MM.1S (cell line): ENCODE measurements at regions not wholly inside any gene's neighbourhood (a gene's known extent, or its start where the extent isn't known, plus 50 kb on each side); places are given as distances from the start of the nearest gene placed in this dataset.
"Not testable (repeated sequence)": the region's sequence is repeated elsewhere in the genome, so short reads cannot be mapped to it uniquely, and the experiment has no call there.

Experiments used
- DNase-seq: peaks from one replicate; pipeline ENCODE4 v3.0.0-alpha.2; 2015
- H2AFZ ChIP-seq: fragments of 300-600 bp; sonication (generic); 2 replicates; pipeline ENCODE4 v1.6.0; 2016; ENCODE audit warnings: antibody characterized with exemption, low read length
- H3F3A ChIP-seq: fragments of 300-600 bp; sonication (generic); 2 replicates; pipeline ENCODE4 v1.6.1; 2016; ENCODE audit warnings: mild to moderate bottlenecking, antibody characterized with exemption, low read length, moderate library complexity, mixed read lengths; ENCODE audit not compliant: insufficient read depth
- H3K27ac ChIP-seq: fragments of 300-600 bp; sonication (generic); 2 replicates; pipeline ENCODE4 v1.5.1; 2016; ENCODE audit warnings: mild to moderate bottlenecking, low read length
- H3K27me3 ChIP-seq: fragments of 300-600 bp; sonication (generic); replicated peaks from 2 replicates; pipeline ENCODE4 v1.6.0; 2016; ENCODE audit warnings: low read length; ENCODE audit not compliant: insufficient read depth
- H3K36me3 ChIP-seq: fragments of 300-600 bp; sonication (generic); replicated peaks from 2 replicates; pipeline ENCODE4 v1.6.1; 2016; ENCODE audit warnings: mild to moderate bottlenecking, low read length, mixed read lengths; ENCODE audit not compliant: insufficient read depth
- H3K4me1 ChIP-seq: fragments of 300-600 bp; sonication (generic); 2 replicates; pipeline ENCODE4 v1.6.1; 2016; ENCODE audit warnings: low read length, mixed read lengths
- H3K4me2 ChIP-seq: fragments of 300-600 bp; sonication (generic); 2 replicates; pipeline ENCODE4 v1.6.0; 2016; ENCODE audit warnings: low read depth, low read length
- H3K4me3 ChIP-seq: fragments of 300-600 bp; sonication (generic); 2 replicates; pipeline ENCODE4 v1.5.1; 2016; ENCODE audit warnings: low read length, mixed read lengths
- H3K79me2 ChIP-seq: fragments of 300-600 bp; sonication (generic); 2 replicates; pipeline ENCODE4 v1.6.1; 2016; ENCODE audit warnings: mixed run types, low read length, mixed read lengths
- H3K9ac ChIP-seq: fragments of 300-600 bp; sonication (generic); 2 replicates; pipeline ENCODE4 v1.6.1; 2016; ENCODE audit warnings: low read length, mixed read lengths
- H3K9me2 ChIP-seq: fragments of 300-600 bp; sonication (generic); replicated peaks from 2 replicates; pipeline ENCODE4 v1.6.1; 2016; ENCODE audit warnings: mild to moderate bottlenecking, low read length, mixed read lengths; ENCODE audit not compliant: insufficient read depth
- H3K9me3 ChIP-seq: fragments of 300-600 bp; sonication (generic); replicated peaks from 2 replicates; pipeline ENCODE4 v1.6.1; 2016; ENCODE audit warnings: mild to moderate bottlenecking, low read length, mixed read lengths; ENCODE audit not compliant: insufficient read depth
- H4K20me1 ChIP-seq: fragments of 300-600 bp; sonication (generic); 2 replicates; pipeline ENCODE4 v1.6.1; 2016; ENCODE audit warnings: mild to moderate bottlenecking, low read length, moderate library complexity, mixed read lengths; ENCODE audit not compliant: insufficient read depth

DNA sequence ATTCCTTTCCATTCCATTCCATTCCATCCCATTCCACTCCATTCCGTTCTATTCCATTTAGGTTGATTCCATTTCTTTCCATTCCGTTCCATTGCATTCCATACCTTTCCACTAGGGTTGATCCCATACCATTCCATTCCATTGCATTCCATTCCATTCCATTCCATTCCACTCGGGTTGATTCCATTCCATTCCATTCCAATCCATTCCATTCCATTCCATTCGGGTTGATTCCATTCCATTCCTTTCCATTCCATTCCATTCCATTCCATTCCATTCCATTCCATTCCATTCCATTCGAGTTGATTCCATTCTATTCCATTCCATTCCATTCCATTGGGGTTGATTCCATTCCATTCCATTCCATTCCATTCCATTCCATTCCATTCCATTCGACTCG, 161.1 kb downstream of the CWH43 start:
- not testable (repeated sequence) for H3K9me3 ChIP-seq, H3K27ac ChIP-seq

DNA sequence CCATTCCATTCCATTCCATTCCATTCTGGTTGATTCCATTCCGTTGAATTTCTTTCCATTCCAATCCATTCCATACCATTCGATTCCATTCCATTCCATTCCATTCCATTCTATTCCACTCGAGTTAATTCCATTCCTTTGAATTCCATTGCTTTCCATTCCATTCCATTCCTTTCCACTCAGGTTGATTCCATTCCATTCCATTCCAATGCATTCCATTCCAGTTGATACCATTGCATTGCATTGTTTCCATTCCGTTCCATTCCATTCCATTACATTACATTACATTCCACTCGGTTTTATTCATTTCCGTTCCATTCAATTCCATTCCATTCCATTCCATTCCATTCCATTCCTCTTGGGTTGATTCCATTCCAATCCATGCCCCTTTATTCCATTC, 161.5 kb downstream of the CWH43 start:
- not testable (repeated sequence) for H3K4me2 ChIP-seq, H3K36me3 ChIP-seq, H3K27me3 ChIP-seq, H2AFZ ChIP-seq, H3K27ac ChIP-seq, H3K4me1 ChIP-seq, H3K9ac ChIP-seq, H3F3A ChIP-seq, DNase-seq, H4K20me1 ChIP-seq, H3K9me2 ChIP-seq, H3K9me3 ChIP-seq, H3K4me3 ChIP-seq, H3K79me2 ChIP-seq

More for the DNA sequence above, 161.1 kb downstream of the CWH43 start:
- not testable (repeated sequence) for DNase-seq, H3K9ac ChIP-seq, H3K9me2 ChIP-seq, H3K79me2 ChIP-seq, H3K4me2 ChIP-seq, H4K20me1 ChIP-seq, H3K27me3 ChIP-seq, H3K4me3 ChIP-seq, H3F3A ChIP-seq, H2AFZ ChIP-seq, H3K36me3 ChIP-seq, H3K4me1 ChIP-seq

DNA sequence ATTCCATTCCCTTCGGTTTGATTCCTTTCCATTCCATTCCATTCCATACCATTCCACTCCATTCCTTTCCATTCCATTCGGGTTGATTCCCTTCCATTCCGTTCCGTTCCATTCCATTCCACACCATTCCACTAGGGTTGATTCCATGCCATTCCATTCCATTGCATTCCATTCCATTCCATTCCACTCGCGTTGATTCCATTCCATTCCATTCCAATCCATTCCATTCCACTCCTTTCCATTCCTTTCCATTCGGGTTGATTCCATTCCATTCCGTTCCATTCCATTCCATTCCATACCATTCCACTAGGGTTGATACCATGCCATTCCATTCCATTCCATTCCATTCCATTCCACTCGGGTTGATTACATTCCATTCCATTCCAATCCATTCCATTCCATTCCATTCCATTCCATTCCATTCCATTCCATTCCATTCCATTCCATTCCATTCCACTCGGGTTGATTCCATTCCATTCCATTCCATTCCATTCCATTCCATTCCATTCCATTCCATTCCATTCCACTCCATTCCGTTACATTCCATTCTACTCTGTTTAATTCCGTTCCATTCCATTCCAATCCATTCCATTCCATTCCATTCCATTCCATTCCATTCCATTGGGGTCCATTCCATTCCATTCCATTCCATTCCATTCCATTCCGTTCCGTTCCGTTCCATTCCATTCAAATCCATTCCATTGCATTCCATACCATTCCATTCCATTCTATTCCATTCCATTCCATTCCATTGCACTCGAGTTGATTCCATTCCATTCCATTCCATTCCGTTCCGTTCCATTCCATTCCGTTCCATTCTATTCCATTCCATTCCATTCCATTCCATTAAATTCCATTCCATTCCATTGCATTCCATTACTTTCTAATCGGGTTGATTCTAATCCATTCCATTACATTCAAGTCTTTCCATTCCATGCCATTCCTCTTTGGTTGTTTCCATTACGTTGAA, 163.2 kb downstream of the CWH43 start:
- not testable (repeated sequence) for H3K9me3 ChIP-seq, H3K9ac ChIP-seq, H3K36me3 ChIP-seq, H3K4me2 ChIP-seq, H3K4me1 ChIP-seq, H3K27ac ChIP-seq, H3K27me3 ChIP-seq, H3K9me2 ChIP-seq, H3F3A ChIP-seq, H3K79me2 ChIP-seq, H4K20me1 ChIP-seq, H3K4me3 ChIP-seq, H2AFZ ChIP-seq
- peak; percentile 60 for DNase-seq

DNA sequence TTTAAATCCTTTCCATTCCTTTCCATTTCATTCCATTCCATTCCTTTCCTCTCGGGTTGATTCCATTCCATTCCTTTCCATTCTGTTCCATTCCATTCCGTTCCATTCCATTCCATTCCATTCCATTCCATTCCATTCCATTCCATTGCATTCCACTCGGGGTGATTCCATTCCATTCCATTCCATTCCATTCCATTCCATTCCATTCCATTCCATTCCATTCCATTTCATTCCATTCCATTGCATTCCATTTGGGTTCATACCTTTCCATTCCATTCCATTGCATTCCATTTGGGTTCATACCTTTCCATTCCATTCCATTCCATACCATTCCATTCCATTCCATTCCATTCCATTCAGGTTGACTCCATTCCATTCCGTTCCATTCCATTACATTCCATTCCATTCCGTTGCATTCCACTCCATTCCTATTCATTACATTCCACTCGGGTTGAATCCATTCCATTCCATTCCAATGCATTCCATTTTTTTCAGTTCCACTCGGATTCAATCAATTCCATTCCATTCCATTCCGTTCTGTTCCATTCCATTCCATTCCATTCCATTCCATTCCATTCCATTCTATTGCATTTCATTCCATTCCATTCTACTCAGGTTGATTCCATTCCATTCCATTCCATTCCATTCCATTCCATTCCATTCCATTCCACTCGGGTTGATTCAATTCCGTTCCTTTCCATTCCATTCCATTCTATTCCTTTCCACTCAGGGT, 164.4 kb downstream of the CWH43 start:
- H3K4me1 ChIP-seq, H3K27ac ChIP-seq, H4K20me1 ChIP-seq, H3K4me3 ChIP-seq, H2AFZ ChIP-seq, H3K9me2 ChIP-seq, H3K9ac ChIP-seq, H3K27me3 ChIP-seq, H3F3A ChIP-seq, H3K9me3 ChIP-seq, DNase-seq, H3K79me2 ChIP-seq, H3K36me3 ChIP-seq, H3K4me2 ChIP-seq: not testable (repeated sequence)

DNA sequence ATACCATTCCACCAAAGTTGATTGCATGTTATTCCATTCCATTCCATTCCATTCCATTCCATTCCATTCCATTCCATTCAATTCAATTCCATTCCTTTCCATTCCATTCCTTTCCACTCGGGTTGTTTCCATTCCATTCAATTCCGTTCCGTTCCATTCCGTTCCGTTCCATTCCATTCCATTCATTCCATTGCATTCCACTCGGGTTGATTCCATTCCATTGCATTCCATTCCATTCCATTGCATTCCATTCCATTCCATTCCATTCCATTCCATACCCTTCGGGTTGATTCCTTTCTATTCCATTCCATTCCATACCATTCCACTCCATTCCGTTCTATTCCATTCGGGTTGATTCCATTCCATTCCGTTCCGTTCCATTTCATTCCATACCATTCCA, 166.9 kb downstream of the CWH43 start:
- H2AFZ ChIP-seq, H3K4me1 ChIP-seq, H3K9me2 ChIP-seq, H3K36me3 ChIP-seq, DNase-seq, H3K27ac ChIP-seq, H3K27me3 ChIP-seq, H3K4me3 ChIP-seq, H4K20me1 ChIP-seq, H3K9ac ChIP-seq, H3F3A ChIP-seq, H3K79me2 ChIP-seq, H3K4me2 ChIP-seq, H3K9me3 ChIP-seq: not testable (repeated sequence)

DNA sequence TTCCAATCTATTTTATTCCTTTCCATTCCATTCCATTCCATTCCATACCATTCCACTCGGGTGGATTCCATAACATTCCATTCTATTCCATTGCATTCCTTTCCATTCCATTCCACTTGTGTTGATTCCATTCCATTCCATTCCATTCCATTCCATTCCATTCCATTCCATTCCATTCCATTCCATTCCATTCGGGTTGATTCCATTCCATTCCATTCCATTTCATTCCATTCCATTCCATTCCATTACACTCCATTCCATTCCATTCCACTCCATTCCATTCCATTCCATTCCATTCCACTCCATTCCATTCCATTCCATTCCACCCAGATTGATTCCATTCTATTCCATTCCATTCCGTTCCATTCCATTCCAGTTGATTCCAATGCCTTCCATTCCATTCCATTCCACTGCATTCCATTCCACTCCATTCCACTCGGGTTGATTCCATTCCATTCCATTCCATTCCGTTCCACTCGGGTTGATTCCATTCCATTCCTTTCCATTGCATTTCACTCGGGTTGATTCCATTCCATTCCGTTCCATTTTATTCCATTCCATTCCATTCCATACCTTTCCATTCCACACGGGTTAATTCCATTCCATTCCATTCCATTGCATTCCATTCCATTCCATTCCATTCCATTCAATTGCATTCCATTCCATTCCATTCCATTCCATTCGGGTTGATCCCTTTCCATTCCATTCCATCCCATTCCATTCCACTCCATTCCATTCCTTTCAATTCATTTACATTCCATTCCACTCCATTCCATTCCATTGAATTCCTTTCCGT, 168.4 kb downstream of the CWH43 start:
- H3K4me3 ChIP-seq, H3F3A ChIP-seq, H4K20me1 ChIP-seq, H3K79me2 ChIP-seq, H3K9me3 ChIP-seq, H3K4me2 ChIP-seq, H3K36me3 ChIP-seq, H3K9ac ChIP-seq, H3K27me3 ChIP-seq, H2AFZ ChIP-seq, H3K27ac ChIP-seq, H3K4me1 ChIP-seq, H3K9me2 ChIP-seq: not testable (repeated sequence)
- peak; percentile 17 for DNase-seq

DNA sequence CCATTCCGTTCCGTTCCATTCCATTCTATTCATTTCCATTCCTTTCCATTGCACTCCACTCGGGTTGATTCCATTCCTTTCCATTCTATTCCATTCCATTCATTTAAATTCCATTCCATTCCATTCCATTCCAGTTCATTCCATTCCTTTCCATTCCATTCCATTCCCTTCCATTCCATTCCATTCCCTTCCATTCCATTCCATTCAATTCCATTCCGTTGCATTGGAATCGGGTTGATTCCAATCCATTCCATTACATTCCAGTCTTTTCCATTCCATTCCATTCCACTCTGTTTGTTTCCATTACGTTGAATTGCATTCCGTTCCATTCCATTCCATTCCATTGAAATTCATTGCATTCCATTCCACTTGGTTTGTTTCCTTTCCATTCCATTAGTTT, 169.2 kb downstream of the CWH43 start:
- H3K4me3 ChIP-seq, H3K27ac ChIP-seq, H3K9me3 ChIP-seq: not testable (repeated sequence)

More for the DNA sequence above, 169.2 kb downstream of the CWH43 start:
- not testable (repeated sequence) for H3K9me2 ChIP-seq, H3F3A ChIP-seq, H3K9ac ChIP-seq, H3K79me2 ChIP-seq, DNase-seq, H4K20me1 ChIP-seq, H3K36me3 ChIP-seq, H3K4me2 ChIP-seq, H3K4me1 ChIP-seq, H3K27me3 ChIP-seq, H2AFZ ChIP-seq
